ENCODE measurements at regions not wholly inside any gene's neighbourhood (a gene's known extent, or its start where the extent isn't known, plus 50 kb on each side); places are given as distances from the start of the nearest gene placed in this dataset.
A peak's percentile ranks its signal among the peaks of the same experiment; 100 is the strongest.

DNA sequence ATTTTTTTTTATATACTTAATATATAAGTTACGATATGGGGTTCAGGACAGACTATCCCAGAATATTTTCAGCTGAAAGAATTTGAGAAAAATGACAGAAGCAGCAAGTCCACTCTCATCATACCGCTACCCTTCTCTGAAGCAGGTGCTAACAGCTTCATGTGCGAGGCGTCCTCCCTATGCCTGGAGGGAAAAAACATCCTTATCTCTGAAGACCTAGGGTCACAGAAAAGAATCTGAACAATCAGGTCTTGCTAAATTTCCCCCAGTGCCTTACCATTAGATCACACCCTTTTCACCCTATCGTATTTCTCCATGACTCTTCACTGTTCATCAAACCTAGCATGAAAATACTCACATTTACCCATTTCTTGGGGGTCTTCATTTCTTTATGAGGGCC lies 51.9 kb upstream of the CREB1 start:
- intact Hi-C loops (cut with DNase I): loop anchor here (5.0 to 10.0 kb wide), 3 partner anchors 313 to 786 kb away; partner anchors contain the start of gene KLF7 (in 2 of the 2)
- peaks cover 0 to 6% of the 10 kb centered on the region in 2 donors for H3K4me1 ChIP-seq (replicated peaks in 1 of 2)

GRCh38 chr2:207478572-207478971 lies 51.2 kb upstream of the CREB1 start:
- peaks cover 0 to 4% of the 10 kb centered on the region in 2 donors for H3K4me1 ChIP-seq (replicated peaks in 1 of 2)

More for the DNA sequence above, 51.9 kb upstream of the CREB1 start:
- no peak for DNase-seq
- Histone ChIP-seq H3K27ac (no peak overlapping the region), H3K36me3 (replicated peaks in 1 of 2) (no peaks in the 10 kb centered on the region), H3K4me3 (no peak overlapping the region), H3K9me3 (replicated peaks in 1 of 3) (no peaks in the 10 kb centered on the region), H3K27me3 (no peaks in the 10 kb centered on the region)
- WGBS, 4 donors: 78 to 90% (median 89%) methylated on average over 5 of the region's 5 CpGs
- no peak for TF ChIP-seq CTCF (IDR thresholded peaks at IDR 0.05)
- TF ChIP-seq POLR2A (IDR thresholded peaks at IDR 0.05): no peak

DNA sequence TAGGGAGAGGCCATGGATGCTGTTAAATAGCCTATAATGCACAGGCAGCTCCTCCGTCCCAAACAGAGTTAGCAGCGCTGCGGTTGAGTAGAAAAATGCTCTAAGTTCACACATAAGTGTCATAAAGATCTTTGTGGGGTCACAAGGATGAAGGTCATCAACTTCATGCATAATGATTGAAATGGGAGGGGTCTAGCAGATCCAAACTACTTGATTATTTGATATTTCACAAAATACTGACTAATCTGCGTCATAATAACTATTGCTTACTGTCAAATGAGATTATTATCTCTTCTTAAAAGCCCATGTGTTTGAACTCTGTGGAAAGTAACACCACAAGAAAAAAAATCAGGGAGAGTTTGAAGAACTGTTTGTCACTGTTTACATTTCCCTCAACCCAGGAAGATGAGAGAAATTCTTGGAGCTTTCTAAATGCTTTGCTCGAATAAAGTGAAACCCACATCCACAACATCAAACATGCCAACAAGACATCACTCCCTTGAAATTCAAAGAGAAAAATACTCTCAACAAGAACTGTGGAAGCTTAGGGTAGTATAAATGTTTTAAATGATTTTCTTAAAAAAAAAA lies 50.5 kb upstream of the CREB1 start:
- Histone ChIP-seq H3K27ac (no peak overlapping the region), H3K4me3 (no peak overlapping the region), H3K27me3 (no peaks in the 10 kb centered on the region), H3K36me3 (replicated peaks in 1 of 2) (no peaks in the 10 kb centered on the region), H3K4me1 (replicated peaks in 1 of 2) (peaks cover 0 to 4% of the 10 kb centered on the region in 2 donors), H3K9me3 (replicated peaks in 1 of 3) (no peaks in the 10 kb centered on the region)
- DNase-seq: no peak
- TF ChIP-seq POLR2A (IDR thresholded peaks at IDR 0.05): no peak
- TF ChIP-seq CTCF (IDR thresholded peaks at IDR 0.05): no peak
- intact Hi-C loops (cut with DNase I): loop anchor here (5.0 to 10.0 kb wide), 3 partner anchors 314 to 787 kb away; partner anchors contain the start of gene KLF7 (in 2 of the 2)
- 88 to 91% (median 89%) methylated on average over 5 of the region's 5 CpGs for WGBS, 4 donors

More at GRCh38 chr2:207478572-207478971, 51.2 kb upstream of the CREB1 start:
- Histone ChIP-seq H3K36me3 (replicated peaks in 1 of 2) (no peaks in the 10 kb centered on the region), H3K27me3 (no peaks in the 10 kb centered on the region), H3K27ac (no peak overlapping the region), H3K9me3 (replicated peaks in 1 of 3) (no peaks in the 10 kb centered on the region), H3K4me3 (no peak overlapping the region)
- 62 to 78% (median 76%) methylated on average over 3 of the region's 3 CpGs for WGBS, 4 donors
- intact Hi-C loops (cut with DNase I): loop anchor here (5.0 to 10.0 kb wide), 3 partner anchors 314 to 786 kb away; partner anchors contain the start of gene KLF7 (in 2 of the 2)
- peak in 1 of 7 donors; percentile 23 for DNase-seq
- TF ChIP-seq CTCF (IDR thresholded peaks at IDR 0.05): no peak
- TF ChIP-seq POLR2A (IDR thresholded peaks at IDR 0.05): no peak

Small RNAs in the stretch of these regions (microRNA-seq; reads per million reads assigned to microRNA genes)
- gene MIR1302-4: 0 reads per million in 3 donors

Small RNAs in the stretch of these regions (small RNA-seq; reads per million reads assigned to genes)
- 0 reads per million in 2 donors for gene MIR1302-4

All from adrenal gland (tissue), 9 donors.